Mesenchymal stem cell (in vitro differentiated cells and primary cell): ENCODE measurements at regions not wholly inside any gene's neighbourhood (a gene's known extent, or its start where the extent isn't known, plus 50 kb on each side); places are given as distances from the start of the nearest gene placed in this dataset.

Source experiments
- DNase-seq: peaks from one replicate; pipeline ENCODE4 v3.0.0-alpha.2; 2013
- H2AFZ ChIP-seq: one replicate; pipeline ENCODE4 v1.6.1; 2013; ENCODE audit warnings: low read depth, mild to moderate bottlenecking, control low read depth, inconsistent platforms, low read length, moderate library complexity
- H2AK5ac ChIP-seq: 2 replicates; pipeline ENCODE4 v1.6.1; 2013; ENCODE audit warnings: low read length, moderate library complexity, mild to moderate bottlenecking, inconsistent platforms; ENCODE audit not compliant: severe bottlenecking
- H2BK120ac ChIP-seq: one replicate; pipeline ENCODE4 v1.6.1; 2013; ENCODE audit warnings: low read depth, mild to moderate bottlenecking, inconsistent platforms, low read length, moderate library complexity
- H2BK12ac ChIP-seq, 2 experiments: one replicate each; pipeline ENCODE4 v1.6.1; 2013; ENCODE audit warnings: inconsistent platforms in 2 of 2, low read length in 2 of 2, mild to moderate bottlenecking in 2 of 2, moderate library complexity in 2 of 2, control low read depth in 1 of 2
- H2BK15ac ChIP-seq: one replicate; pipeline ENCODE4 v1.6.1; 2013; ENCODE audit warnings: mild to moderate bottlenecking, low read depth, inconsistent platforms; ENCODE audit not compliant: poor library complexity, severe bottlenecking
- H2BK5ac ChIP-seq: 2 replicates; pipeline ENCODE4 v1.6.1; 2013; ENCODE audit warnings: low read depth, mild to moderate bottlenecking, low read length, control low read depth, inconsistent platforms; ENCODE audit not compliant: poor library complexity, severe bottlenecking
- H3K14ac ChIP-seq, 2 experiments: one replicate each; pipeline ENCODE4 v1.6.1; 2013; ENCODE audit warnings: inconsistent platforms in 2 of 2, low read length in 2 of 2, control low read depth in 1 of 2, mild to moderate bottlenecking in 1 of 2, moderate library complexity in 1 of 2
- H3K18ac ChIP-seq, 2 experiments: one replicate each; pipeline ENCODE4 v1.6.1; 2013; ENCODE audit warnings: inconsistent platforms in 2 of 2, low read length in 2 of 2, control low read depth in 1 of 2, low read depth in 1 of 2, mild to moderate bottlenecking in 1 of 2
- H3K23ac ChIP-seq, 2 experiments: one replicate each; pipeline ENCODE4 v1.6.1; 2013; ENCODE audit warnings: inconsistent platforms in 2 of 2, low read length in 2 of 2, mild to moderate bottlenecking in 2 of 2, moderate library complexity in 2 of 2, control low read depth in 1 of 2
- H3K27ac ChIP-seq: 2 replicates; pipeline ENCODE4 v1.5.1; 2013; ENCODE audit warnings: mild to moderate bottlenecking, moderate library complexity, low read length, control low read depth, inconsistent platforms; ENCODE audit not compliant: poor library complexity, severe bottlenecking
- H3K27me3 ChIP-seq, 2 experiments: 2 replicates each; pipeline versions ENCODE4 v1.6.1 to v1.7.0; 2013; ENCODE audit warnings: low read length in 2 of 2, mild to moderate bottlenecking in 2 of 2, moderate library complexity in 2 of 2, control low read depth in 1 of 2, inconsistent platforms in 1 of 2; ENCODE audit not compliant: control insufficient read depth in 1 of 2, insufficient read depth in 1 of 2
- H3K36me3 ChIP-seq, 2 experiments: 2 replicates each; pipeline versions ENCODE4 v1.6.1 to v1.7.0; 2013; ENCODE audit warnings: low read length in 2 of 2, control low read depth in 1 of 2, inconsistent platforms in 1 of 2, low read depth in 1 of 2, mild to moderate bottlenecking in 1 of 2; ENCODE audit not compliant: insufficient read depth in 2 of 2, control insufficient read depth in 1 of 2
- H3K4ac ChIP-seq, 2 experiments: one replicate each; pipeline ENCODE4 v1.6.1; 2013; ENCODE audit warnings: inconsistent platforms in 2 of 2, low read length in 2 of 2, mild to moderate bottlenecking in 2 of 2, moderate library complexity in 2 of 2, control low read depth in 1 of 2, low read depth in 1 of 2
- H3K4me1 ChIP-seq: 2 replicates; pipeline ENCODE4 v1.6.1; 2013; ENCODE audit warnings: low read depth, low read length, control low read depth; ENCODE audit not compliant: control insufficient read depth, insufficient read depth
- H3K4me2 ChIP-seq: 2 replicates; pipeline ENCODE4 v1.6.1; 2013; ENCODE audit warnings: low read length, mild to moderate bottlenecking, inconsistent platforms; ENCODE audit not compliant: poor library complexity, severe bottlenecking
- H3K4me3 ChIP-seq, 2 experiments: 2 replicates each; pipeline versions ENCODE4 v1.5.1 to v1.7.0; 2013; ENCODE audit warnings: low read length in 2 of 2, mild to moderate bottlenecking in 2 of 2, control low read depth in 1 of 2, low read depth in 1 of 2; ENCODE audit not compliant: insufficient read depth in 1 of 2
- H3K79me1 ChIP-seq: replicated peaks from 2 replicates; pipeline ENCODE4 v1.6.1; 2013; ENCODE audit warnings: mild to moderate bottlenecking, control low read depth, low read length, inconsistent platforms; ENCODE audit not compliant: poor library complexity, severe bottlenecking
- H3K9ac ChIP-seq: 2 replicates; pipeline ENCODE4 v1.7.0; 2013; ENCODE audit warnings: mild to moderate bottlenecking, low read length, moderate library complexity
- H3K9me3 ChIP-seq: 2 replicates; pipeline ENCODE4 v1.7.0; 2013; ENCODE audit warnings: mild to moderate bottlenecking, low read length; ENCODE audit not compliant: control insufficient read depth
- H4K8ac ChIP-seq: one replicate; pipeline ENCODE4 v1.6.1; 2013; ENCODE audit warnings: inconsistent platforms, mild to moderate bottlenecking, low read length, moderate library complexity
- H4K91ac ChIP-seq: one replicate; pipeline ENCODE4 v1.6.1; 2013; ENCODE audit warnings: mild to moderate bottlenecking, low read length, inconsistent platforms
- WGBS: methylation state at CpG from one replicate; pipeline ENCODE4 v1.1.7; 2013; ENCODE audit warnings: mixed read lengths; 5-methylcytosine and 5-hydroxymethylcytosine counted together

GRCh38 chr5:8538821-8539220, 669.9 kb downstream of the MTRR start:
- H3K18ac ChIP-seq, result no peak overlapping the region
- 64% methylated on average over 2 of the region's 4 CpGs for WGBS
- H3K4me3 ChIP-seq, result no peak overlapping the region
- H3K9ac ChIP-seq, result no peak overlapping the region
- no peaks in the 10 kb centered on the region for H3K9me3 ChIP-seq
- H3K27me3 ChIP-seq, result no peaks in the 10 kb centered on the region
- no peak overlapping the region for H3K14ac ChIP-seq
- no peak overlapping the region for H3K27ac ChIP-seq
- no peak overlapping the region for H3K4me2 ChIP-seq
- no peak overlapping the region for H4K8ac ChIP-seq
- H3K79me1 ChIP-seq, result no peaks in the 10 kb centered on the region
- no peaks in the 10 kb centered on the region for H3K36me3 ChIP-seq
- no peaks in the 10 kb centered on the region for H3K4me1 ChIP-seq
- no peak overlapping the region for H2AFZ ChIP-seq
- H2BK12ac ChIP-seq, result no peak overlapping the region
- DNase-seq, result no peak
- no peak overlapping the region for H3K23ac ChIP-seq
- no peak overlapping the region for H2BK120ac ChIP-seq
- H4K91ac ChIP-seq, result no peak overlapping the region
- H2AK5ac ChIP-seq, result no peak overlapping the region
- no peak overlapping the region for H2BK15ac ChIP-seq
- H3K4ac ChIP-seq, result no peak overlapping the region
- H2BK5ac ChIP-seq, result no peak overlapping the region

GRCh38 chr5:8540317-8540716, 671.4 kb downstream of the MTRR start:
- Histone ChIP-seq H3K4me2 (no peak overlapping the region), H3K9ac (no peak overlapping the region), H2AK5ac (no peak overlapping the region), H3K36me3 (no peaks in the 10 kb centered on the region), H3K9me3 (no peaks in the 10 kb centered on the region), H3K14ac (no peak overlapping the region), H3K4me3 (no peak overlapping the region), H3K79me1 (no peaks in the 10 kb centered on the region), H3K18ac (no peak overlapping the region), H2BK5ac (no peak overlapping the region), H2BK12ac (no peak overlapping the region), H3K23ac (no peak overlapping the region), H3K27me3 (no peaks in the 10 kb centered on the region), H3K4ac (no peak overlapping the region), H2BK120ac (no peak overlapping the region), H4K91ac (no peak overlapping the region), H3K27ac (no peak overlapping the region), H3K4me1 (no peaks in the 10 kb centered on the region), H2BK15ac (no peak overlapping the region), H2AFZ (no peak overlapping the region), H4K8ac (no peak overlapping the region)
- 69% methylated on average over 2 of the region's 2 CpGs for WGBS
- no peak for DNase-seq

- no peak overlapping the region for H2AK5ac ChIP-seq
- no peak overlapping the region for H3K4ac ChIP-seq
- no peak overlapping the region for H3K14ac ChIP-seq
- H2AFZ ChIP-seq, result no peak overlapping the region
- no peak overlapping the region for H2BK120ac ChIP-seq
- peaks cover 15% of the 10 kb centered on the region for H3K9me3 ChIP-seq
- no peaks in the 10 kb centered on the region for H3K4me1 ChIP-seq
- H3K36me3 ChIP-seq, result no peaks in the 10 kb centered on the region
- no peak overlapping the region for H2BK12ac ChIP-seq
- H2BK15ac ChIP-seq, result no peak overlapping the region
- no peak overlapping the region for H3K18ac ChIP-seq
- no peaks in the 10 kb centered on the region for H3K27me3 ChIP-seq
- no peak overlapping the region for H4K8ac ChIP-seq
- no peaks in the 10 kb centered on the region for H3K79me1 ChIP-seq
- H3K23ac ChIP-seq, result no peak overlapping the region
- H3K4me2 ChIP-seq, result no peak overlapping the region
- H3K9ac ChIP-seq, result no peak overlapping the region
- 60% methylated on average over 3 of the region's 4 CpGs for WGBS
- no peak overlapping the region for H4K91ac ChIP-seq
- no peak for DNase-seq
- H3K27ac ChIP-seq, result no peak overlapping the region
- H3K4me3 ChIP-seq, result no peak overlapping the region
- no peak overlapping the region for H2BK5ac ChIP-seq
Observed at GRCh38 chr5:8550921-8551320, 682.0 kb downstream of the MTRR start.

- H2BK5ac ChIP-seq, result no peak overlapping the region
- H2BK120ac ChIP-seq, result no peak overlapping the region
- no peak overlapping the region for H3K18ac ChIP-seq
- no peak overlapping the region for H3K27ac ChIP-seq
- no peak overlapping the region for H3K9ac ChIP-seq
- no peaks in the 10 kb centered on the region for H3K79me1 ChIP-seq
- no peak overlapping the region for H3K4me3 ChIP-seq
- H4K91ac ChIP-seq, result no peak overlapping the region
- no peak overlapping the region for H2AK5ac ChIP-seq
- no peak overlapping the region for H4K8ac ChIP-seq
- no peaks in the 10 kb centered on the region for H3K4me1 ChIP-seq
- H2BK15ac ChIP-seq, result no peak overlapping the region
- no peak overlapping the region for H3K4me2 ChIP-seq
- H3K14ac ChIP-seq, result no peak overlapping the region
- no peaks in the 10 kb centered on the region for H3K27me3 ChIP-seq
- no peak overlapping the region for H3K4ac ChIP-seq
- no peak for DNase-seq
- H2AFZ ChIP-seq, result no peak overlapping the region
- no peak overlapping the region for H2BK12ac ChIP-seq
- H3K23ac ChIP-seq, result no peak overlapping the region
- no peaks in the 10 kb centered on the region for H3K36me3 ChIP-seq
- H3K9me3 ChIP-seq, result peaks cover 16% of the 10 kb centered on the region
Observed at GRCh38 chr5:8553364-8553763, 684.4 kb downstream of the MTRR start.
